ENCODE measurements at regions not wholly inside any gene's neighbourhood (a gene's known extent, or its start where the extent isn't known, plus 50 kb on each side); places are given as distances from the start of the nearest gene placed in this dataset.

- TF ChIP-seq MAX (IDR thresholded peaks at IDR 0.05), result no peak
- TF ChIP-seq REST (IDR thresholded peaks at IDR 0.05; ENCODE audit: low read depth), result no peak
- TF ChIP-seq USF1 (IDR thresholded peaks at IDR 0.05), result no peak
- no peak for TF ChIP-seq EP300 (IDR thresholded peaks at IDR 0.05; ENCODE audit: borderline replicate concordance)
- no peak for TF ChIP-seq RAD21 (IDR thresholded peaks at IDR 0.05; ENCODE audit: low read depth)
- no peak for TF ChIP-seq TCF12 (IDR thresholded peaks at IDR 0.05; ENCODE audit: low read depth)
- TF ChIP-seq FOXM1 (IDR thresholded peaks at IDR 0.05; ENCODE audit: borderline replicate concordance, low read depth), result no peak
- no peak for TF ChIP-seq YY1 (IDR thresholded peaks at IDR 0.05; ENCODE audit: low read depth)
- TF ChIP-seq TAF1 (IDR thresholded peaks at IDR 0.05; ENCODE audit: low read depth), result no peak
- TF ChIP-seq EGR1 (IDR thresholded peaks at IDR 0.05), result no peak
- no peak for TF ChIP-seq CREB1 (IDR thresholded peaks at IDR 0.05; ENCODE audit: low read depth)
- TF ChIP-seq ZBTB7A (IDR thresholded peaks at IDR 0.05; ENCODE audit: low read depth), result no peak
These were observed 107.0 kb upstream of the LSAMP start for GRCh38 chr3:116552246-116552645.
